ENCODE measurements at regions not wholly inside any gene's neighbourhood (a gene's known extent, or its start where the extent isn't known, plus 50 kb on each side); places are given as distances from the start of the nearest gene placed in this dataset.

DNA sequence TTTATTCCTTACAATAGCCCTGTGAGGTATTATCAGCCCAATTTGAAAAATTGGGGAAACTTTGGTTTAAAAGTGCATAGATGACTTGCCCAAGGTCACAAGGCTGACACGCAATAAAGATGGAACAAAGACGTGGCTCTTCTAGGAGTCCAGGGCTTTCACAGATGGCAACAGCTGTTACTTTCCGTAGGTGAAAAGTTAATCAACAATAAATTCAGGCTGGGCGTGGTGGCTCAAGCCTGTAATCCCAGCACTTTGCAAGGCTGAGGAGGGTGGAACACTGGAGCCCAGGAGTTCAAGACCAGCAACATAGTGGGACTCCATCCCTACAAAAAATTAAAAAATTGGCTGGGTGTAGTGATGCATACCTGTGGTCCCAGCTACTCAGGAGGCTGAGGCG is 87.8 kb upstream of the ATF3 start:
- TF ChIP-seq, protein P1, sequence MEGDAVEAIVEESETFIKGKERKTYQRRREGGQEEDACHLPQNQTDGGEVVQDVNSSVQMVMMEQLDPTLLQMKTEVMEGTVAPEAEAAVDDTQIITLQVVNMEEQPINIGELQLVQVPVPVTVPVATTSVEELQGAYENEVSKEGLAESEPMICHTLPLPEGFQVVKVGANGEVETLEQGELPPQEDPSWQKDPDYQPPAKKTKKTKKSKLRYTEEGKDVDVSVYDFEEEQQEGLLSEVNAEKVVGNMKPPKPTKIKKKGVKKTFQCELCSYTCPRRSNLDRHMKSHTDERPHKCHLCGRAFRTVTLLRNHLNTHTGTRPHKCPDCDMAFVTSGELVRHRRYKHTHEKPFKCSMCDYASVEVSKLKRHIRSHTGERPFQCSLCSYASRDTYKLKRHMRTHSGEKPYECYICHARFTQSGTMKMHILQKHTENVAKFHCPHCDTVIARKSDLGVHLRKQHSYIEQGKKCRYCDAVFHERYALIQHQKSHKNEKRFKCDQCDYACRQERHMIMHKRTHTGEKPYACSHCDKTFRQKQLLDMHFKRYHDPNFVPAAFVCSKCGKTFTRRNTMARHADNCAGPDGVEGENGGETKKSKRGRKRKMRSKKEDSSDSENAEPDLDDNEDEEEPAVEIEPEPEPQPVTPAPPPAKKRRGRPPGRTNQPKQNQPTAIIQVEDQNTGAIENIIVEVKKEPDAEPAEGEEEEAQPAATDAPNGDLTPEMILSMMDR (IDR thresholded peaks at IDR 0.05; ENCODE audit: low read length, missing control alignments) = no peak
- no peak overlapping the region for H3K4me3 ChIP-seq (replicated peaks; ENCODE audit: low read depth, low read length)
- DNase-seq (ENCODE audit: low read depth) = no peak

DNA sequence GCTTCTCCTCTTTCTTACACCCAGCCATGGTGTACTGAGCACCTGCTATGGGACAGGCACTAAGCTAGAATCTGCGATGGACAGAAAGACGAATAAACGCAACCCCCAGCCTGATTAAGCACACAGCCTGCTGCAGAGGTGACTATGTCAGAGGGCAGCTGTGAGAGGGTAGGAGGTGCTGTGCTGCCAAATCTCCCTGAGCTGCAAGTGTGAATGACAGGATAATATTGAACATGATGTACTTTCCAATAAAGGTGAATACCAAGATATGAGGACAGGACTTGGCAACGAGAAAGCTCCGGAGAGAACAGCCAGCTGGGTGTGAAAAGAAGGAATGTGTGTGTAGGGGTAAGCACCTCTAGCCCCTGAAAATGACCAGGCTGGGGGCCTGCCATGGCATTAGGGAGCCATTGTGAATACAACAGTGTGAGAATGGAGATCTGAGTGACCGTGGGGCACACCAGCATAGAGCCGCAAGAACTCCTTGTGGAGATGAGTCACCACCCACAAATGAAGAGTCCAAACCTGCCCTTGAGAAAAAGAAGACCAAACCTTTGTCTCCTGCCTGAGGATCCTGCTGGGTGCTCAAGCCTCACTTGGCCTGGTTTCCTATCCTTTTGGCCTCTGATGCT is 83.0 kb upstream of the ATF3 start:
- no peak for DNase-seq (ENCODE audit: low read depth)
- TF ChIP-seq, protein P1 (IDR thresholded peaks at IDR 0.05; ENCODE audit: low read length, missing control alignments) = no peak
- H3K4me3 ChIP-seq (replicated peaks; ENCODE audit: low read depth, low read length) = no peak overlapping the region

DNA sequence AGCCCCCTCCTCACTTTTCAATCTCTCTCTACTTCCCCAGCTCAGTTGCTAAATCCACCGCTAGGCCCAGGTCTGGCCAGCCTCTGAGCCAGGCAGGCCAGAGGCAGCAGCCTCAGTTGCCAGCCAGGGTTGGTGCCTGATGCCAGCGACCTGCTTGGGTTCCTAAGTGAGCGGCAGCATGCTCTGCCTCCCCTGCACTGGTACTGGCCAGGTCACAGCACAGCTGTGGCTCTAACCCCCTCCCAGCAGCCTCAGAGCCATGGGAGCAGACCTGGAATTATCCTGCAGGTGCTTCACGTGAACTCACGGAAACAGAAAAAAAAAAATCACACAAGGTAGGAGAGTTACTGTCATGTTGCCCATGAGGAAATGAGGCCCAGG is 82.5 kb upstream of the ATF3 start:
- no peak for DNase-seq (ENCODE audit: low read depth)
- TF ChIP-seq, protein P1 (IDR thresholded peaks at IDR 0.05; ENCODE audit: low read length, missing control alignments) = no peak
- no peak overlapping the region for H3K4me3 ChIP-seq (replicated peaks; ENCODE audit: low read depth, low read length)

DNA sequence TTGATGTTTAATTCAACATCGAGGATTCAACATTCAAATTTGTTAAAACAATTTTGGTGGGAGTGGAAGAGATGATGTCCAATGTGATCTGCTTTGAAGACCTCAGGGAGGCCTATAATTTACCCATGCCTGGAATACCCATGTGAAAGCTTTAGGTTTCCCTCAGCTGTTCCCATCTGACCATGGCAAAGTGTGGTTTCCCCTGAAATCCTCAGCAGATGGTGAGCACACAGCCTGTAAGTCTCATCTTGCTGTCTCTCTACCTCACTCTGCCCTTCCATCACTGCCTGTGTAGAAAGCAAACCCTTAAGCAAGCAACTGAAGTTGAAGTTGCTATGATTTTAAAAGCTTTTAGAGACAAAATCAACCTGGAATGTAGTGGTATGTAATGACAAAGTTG is 80.1 kb upstream of the ATF3 start:
- no peak overlapping the region for H3K4me3 ChIP-seq (replicated peaks; ENCODE audit: low read depth, low read length)
- TF ChIP-seq, protein P1 (IDR thresholded peaks at IDR 0.05; ENCODE audit: low read length, missing control alignments) = no peak
- DNase-seq (ENCODE audit: low read depth) = no peak

DNA sequence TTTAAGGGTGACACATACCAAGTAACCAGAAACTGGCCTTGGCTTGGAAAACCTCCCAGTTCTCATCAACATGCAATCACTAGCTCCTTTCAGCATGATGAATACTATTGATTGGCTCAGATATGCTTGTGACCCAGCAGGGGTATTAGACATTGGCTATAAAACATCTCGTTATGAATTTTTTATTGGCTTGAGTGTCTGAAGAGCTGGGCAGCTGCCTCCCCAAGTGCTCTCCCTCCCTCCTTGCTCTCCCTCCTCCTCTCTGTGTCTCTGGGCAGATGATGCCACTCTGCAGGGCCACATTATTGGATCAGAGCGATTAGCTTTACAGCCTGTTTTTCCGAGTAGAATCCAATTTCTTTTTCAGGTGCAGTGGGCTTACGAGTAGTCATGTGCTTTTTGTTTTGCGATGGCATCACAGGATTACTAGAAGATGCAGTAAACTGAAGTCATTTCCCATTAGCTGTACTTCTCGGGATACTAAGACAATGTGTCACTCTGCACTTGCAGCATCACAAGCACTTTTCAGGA is 79.3 kb upstream of the ATF3 start:
- no peak overlapping the region for H3K4me3 ChIP-seq (replicated peaks; ENCODE audit: low read depth, low read length)
- no peak for DNase-seq (ENCODE audit: low read depth)
- TF ChIP-seq, protein P1 (IDR thresholded peaks at IDR 0.05; ENCODE audit: low read length, missing control alignments) = no peak

DNA sequence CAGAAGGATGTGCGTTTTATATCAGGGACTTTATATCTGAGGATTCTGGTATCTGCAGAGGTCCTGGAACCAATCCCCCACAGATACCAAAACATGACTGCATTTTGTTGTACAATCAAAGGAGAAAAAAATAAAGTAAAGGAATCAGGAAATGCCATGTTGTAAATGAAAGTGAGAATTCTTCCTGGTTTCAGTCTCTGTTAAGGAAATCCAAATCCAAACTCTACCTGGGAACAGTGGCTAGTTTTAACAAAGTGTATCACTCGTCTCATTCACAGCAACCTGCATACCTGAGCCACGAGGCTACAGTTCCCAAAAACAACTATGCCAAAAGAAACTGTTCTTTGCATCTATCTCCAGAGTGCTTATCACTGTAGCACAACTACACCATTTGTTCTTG is 77.3 kb upstream of the ATF3 start:
- H3K4me3 ChIP-seq (replicated peaks; ENCODE audit: low read depth, low read length) = no peak overlapping the region
- TF ChIP-seq, protein P1 (IDR thresholded peaks at IDR 0.05; ENCODE audit: low read length, missing control alignments) = no peak
- no peak for DNase-seq (ENCODE audit: low read depth)

DNA sequence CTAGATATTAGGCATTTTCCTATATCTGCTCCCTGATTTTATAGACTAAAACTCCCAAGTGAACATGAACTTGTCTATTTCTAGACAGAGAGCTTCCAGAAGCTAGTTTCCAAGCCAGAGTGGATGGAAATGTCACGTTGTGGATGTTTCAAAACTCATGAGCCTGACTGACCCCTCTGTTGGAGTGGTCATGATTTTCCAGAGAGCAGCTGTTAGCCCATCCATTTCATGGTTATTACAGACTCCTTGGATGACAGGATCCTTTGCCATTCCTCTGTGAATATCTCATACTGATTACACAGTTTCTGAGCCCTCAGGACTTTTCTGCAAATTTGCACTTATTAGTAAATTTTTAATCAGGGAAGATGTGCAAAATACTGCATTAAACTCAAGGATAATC is 76.8 kb upstream of the ATF3 start:
- TF ChIP-seq, protein P1 (IDR thresholded peaks at IDR 0.05; ENCODE audit: low read length, missing control alignments) = no peak
- no peak overlapping the region for H3K4me3 ChIP-seq (replicated peaks; ENCODE audit: low read depth, low read length)
- DNase-seq (ENCODE audit: low read depth) = no peak
